GM12865 (cell line): ENCODE measurements at regions not wholly inside any gene's neighbourhood (a gene's known extent, or its start where the extent isn't known, plus 50 kb on each side); places are given as distances from the start of the nearest gene placed in this dataset.

Source experiments
- DNase-seq: peaks from one replicate; pipeline ENCODE4 v3.0.0; 2010; ENCODE audit warnings: low read depth
- H3K4me3 ChIP-seq: 2 replicates; pipeline ENCODE4 v1.5.1; 2011; ENCODE audit warnings: mild to moderate bottlenecking, low read depth, low read length, control low read depth
- TF ChIP-seq, protein P1 (sequence below): IDR thresholded peaks from 2 replicates; pipeline ENCODE4 v1.5.1; 2011; ENCODE audit warnings: low read length, control low read depth, low read depth, inconsistent platforms; ENCODE audit not compliant: insufficient read depth; ENCODE audit errors: missing control alignments

DNA sequence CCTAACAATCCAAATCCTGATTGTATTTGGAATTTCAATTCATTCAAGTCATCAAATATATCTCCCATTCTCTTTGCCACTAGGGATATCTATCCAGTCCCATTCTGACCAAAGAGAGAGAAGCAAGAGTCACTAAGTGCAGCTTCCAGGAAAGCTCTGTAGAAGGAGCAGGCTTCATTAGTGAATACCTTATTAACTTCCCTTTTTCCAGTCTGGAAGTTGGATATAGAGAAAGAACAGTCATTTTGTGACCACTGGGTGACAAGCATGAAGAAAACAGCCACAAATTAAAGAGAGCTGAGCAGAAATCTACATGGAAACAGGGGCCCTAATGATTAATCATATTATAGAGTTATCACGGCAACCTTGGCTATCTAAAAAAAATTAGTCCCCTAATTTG, 190.7 kb upstream of the ADO start:
- no peak overlapping the region for H3K4me3 ChIP-seq
- TF ChIP-seq, protein P1, sequence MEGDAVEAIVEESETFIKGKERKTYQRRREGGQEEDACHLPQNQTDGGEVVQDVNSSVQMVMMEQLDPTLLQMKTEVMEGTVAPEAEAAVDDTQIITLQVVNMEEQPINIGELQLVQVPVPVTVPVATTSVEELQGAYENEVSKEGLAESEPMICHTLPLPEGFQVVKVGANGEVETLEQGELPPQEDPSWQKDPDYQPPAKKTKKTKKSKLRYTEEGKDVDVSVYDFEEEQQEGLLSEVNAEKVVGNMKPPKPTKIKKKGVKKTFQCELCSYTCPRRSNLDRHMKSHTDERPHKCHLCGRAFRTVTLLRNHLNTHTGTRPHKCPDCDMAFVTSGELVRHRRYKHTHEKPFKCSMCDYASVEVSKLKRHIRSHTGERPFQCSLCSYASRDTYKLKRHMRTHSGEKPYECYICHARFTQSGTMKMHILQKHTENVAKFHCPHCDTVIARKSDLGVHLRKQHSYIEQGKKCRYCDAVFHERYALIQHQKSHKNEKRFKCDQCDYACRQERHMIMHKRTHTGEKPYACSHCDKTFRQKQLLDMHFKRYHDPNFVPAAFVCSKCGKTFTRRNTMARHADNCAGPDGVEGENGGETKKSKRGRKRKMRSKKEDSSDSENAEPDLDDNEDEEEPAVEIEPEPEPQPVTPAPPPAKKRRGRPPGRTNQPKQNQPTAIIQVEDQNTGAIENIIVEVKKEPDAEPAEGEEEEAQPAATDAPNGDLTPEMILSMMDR = no peak
- DNase-seq = no peak

DNA sequence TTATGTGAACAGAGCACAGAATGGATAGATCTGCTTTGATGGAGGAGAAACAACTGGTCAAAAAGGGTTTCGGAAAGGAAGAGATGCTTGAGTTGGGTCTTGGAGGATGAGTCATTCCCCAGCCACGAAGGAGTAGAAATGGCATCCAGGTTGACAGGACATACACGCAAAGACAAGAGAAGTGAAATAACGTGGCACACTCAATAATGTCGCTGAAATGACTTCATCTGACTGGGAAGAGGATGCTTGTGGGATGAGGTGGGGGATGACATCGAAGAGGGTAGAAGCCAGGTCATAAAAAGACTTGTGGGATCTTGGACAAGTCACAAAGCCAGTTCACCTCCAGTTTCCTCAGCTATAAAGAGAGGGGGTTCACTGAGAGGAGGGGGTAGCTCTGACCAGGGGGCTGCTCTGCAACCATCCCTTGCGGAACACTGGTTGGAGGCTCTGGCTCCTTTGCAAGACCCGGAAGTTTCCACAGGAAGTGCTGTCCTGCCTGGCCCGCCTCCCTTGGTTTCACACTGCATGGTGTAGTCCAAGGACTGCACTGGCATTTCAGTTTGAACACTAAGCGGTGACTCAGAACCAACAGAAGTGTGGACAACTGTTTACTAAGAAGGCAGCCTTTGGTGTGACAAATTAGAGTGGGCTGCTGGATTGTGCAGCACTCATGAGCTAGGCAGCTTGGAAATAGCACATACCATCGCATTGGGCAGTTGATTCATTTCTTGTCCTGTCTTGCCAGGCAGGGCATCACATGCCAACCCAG, 189.9 kb upstream of the ADO start:
- TF ChIP-seq, protein P1 = no peak
- peak; percentile 94 for DNase-seq
- no peak overlapping the region for H3K4me3 ChIP-seq

DNA sequence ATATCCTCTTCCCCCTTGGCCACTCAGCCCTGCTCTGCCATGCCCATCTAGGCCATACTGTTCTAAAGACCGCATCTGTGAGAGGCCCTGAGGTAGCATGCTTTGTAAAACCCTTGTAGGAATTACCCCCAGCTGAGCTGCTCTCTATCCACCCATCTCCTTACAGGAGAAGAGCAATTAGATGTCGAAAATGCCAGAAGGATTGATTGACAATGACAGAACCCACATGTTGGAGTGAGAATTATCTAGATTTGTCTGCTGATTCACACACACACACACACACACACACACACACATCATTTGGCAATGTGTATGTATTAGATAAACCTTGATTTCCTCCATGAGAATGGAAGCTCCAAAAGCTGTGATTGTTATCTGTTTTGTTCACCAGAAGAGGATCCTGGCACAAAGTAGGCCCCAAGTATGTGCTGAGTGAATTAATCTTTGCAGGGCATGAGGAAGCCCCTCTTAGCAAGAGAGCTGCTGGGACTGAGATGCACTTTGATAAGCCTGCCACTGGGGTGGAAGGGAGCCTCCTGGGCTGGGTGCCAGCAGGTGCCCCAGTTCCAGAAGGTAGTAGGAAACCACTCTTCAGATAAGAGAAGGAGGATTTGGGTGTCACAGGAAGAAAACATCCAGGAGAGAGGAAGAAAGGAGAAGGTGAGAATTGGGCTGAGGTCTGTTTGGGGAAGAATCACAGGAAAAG, 187.5 kb upstream of the ADO start:
- H3K4me3 ChIP-seq = no peak overlapping the region
- TF ChIP-seq, protein P1 = no peak
- no peak for DNase-seq

DNA sequence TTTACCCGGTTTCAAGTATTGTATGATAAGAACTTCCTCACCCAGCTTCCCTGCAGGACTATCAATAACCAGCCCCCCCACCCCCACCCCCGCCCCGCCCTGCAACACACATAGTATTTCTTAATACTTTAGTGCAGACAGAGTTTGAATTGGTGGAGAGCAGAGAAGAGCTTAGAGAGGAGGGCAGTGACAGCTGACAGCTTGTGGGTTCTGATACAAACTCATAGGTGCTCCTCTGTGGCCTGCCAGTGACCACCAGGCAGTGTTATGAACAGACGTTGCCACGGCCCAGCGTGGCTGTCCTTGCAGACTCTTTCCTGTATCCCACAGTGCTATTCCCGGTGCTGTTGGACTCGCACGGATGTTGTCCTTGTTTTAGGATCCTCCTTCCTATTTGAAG, 186.9 kb upstream of the ADO start:
- TF ChIP-seq, protein P1 = no peak
- no peak overlapping the region for H3K4me3 ChIP-seq
- DNase-seq = no peak

DNA sequence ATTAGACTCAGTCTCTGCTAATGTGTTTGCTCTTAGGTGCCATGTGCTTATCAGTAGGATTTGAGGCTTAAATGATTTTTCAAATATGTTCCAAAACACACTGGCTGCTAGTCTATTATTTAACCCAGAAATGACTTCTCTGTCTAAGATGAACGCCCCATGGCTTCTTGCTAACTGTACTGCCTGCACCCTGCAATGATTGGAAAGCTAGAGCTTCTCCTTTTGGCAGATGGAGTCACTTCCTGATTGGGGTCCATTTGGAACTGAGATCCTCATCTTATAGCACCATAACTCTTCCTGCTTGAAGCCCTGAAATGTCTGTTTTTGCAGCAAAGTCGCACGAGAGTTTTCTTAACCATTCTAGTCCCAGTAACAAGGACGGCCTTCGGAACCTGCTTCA, 186.5 kb upstream of the ADO start:
- DNase-seq = no peak
- TF ChIP-seq, protein P1 = no peak
- no peak overlapping the region for H3K4me3 ChIP-seq

DNA sequence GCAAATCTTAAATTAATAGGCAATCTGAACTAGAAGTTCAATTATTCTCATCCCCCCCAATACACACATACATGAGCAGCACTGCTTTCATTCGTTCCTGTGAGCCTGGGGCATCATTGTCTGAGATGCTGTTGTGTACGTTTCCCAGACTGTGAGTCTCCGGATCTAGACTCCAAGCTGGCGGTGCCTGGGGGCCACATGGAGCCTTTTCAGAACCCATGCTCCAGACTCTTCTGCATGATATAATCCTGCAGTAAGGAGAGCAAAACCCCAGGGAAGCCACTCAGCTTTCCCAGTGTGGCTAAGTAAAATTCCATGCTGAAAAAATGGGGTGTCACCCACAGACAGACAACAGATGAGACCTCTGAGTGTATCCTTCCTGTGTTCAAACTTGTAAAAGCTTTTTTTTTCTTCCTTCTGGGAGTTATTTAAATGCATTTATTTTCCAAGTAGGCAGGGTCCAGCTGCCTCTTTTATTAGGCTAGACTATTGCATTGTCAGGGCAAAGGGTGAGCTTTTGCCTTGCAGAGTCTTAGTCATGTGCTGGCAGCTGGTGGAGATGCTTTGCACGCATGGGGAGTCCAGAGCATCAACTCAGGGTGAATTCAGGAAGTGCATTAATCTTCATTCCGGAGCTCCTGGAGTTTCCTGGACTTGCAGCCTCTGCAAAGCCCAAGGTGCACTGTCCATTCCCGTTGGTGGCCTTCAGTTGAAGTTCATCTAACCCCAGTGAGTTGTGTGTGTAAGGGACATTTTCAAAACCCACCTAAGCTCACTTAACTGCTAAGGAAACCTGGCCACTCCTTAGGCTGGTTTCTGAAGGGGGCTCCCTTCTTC, 185.7 kb upstream of the ADO start:
- DNase-seq = peak; percentile 61
- TF ChIP-seq, protein P1 = no peak
- no peak overlapping the region for H3K4me3 ChIP-seq
